ENCODE measurements at regions not wholly inside any gene's neighbourhood (a gene's known extent, or its start where the extent isn't known, plus 50 kb on each side); places are given as distances from the start of the nearest gene placed in this dataset.

GRCh38 chrX:103158317-103158621 is 56.6 kb upstream of the BEX4 start:
- intact Hi-C loops (cut with DNase I; ENCODE audit: low total_unique reads), result no loop called here
- H3K27ac ChIP-seq, result no peak overlapping the region
- H3K27me3 ChIP-seq, result no peaks in the 10 kb centered on the region
- no peaks in the 10 kb centered on the region for H3K9me3 ChIP-seq
- TF ChIP-seq CTCF (IDR thresholded peaks at IDR 0.05) (no peak), POLR2A (IDR thresholded peaks at IDR 0.05) (no peak)
- no peaks in the 10 kb centered on the region for H3K4me1 ChIP-seq
- H3K36me3 ChIP-seq, result no peaks in the 10 kb centered on the region
- H3K4me3 ChIP-seq, result no peak overlapping the region
- 25 to 34% (median 28%) methylated on average over 4 of the region's 4 CpGs for WGBS, 5 donors
- DNase-seq, result no peak

GRCh38 chrX:103157496-103158316 is 57.2 kb upstream of the BEX4 start:
- intact Hi-C loops (cut with DNase I; ENCODE audit: low total_unique reads), result no loop called here
- Histone ChIP-seq H3K27ac (no peak overlapping the region), H3K4me3 (no peak overlapping the region), H3K9me3 (no peaks in the 10 kb centered on the region), H3K4me1 (no peaks in the 10 kb centered on the region), H3K36me3 (no peaks in the 10 kb centered on the region), H3K27me3 (no peaks in the 10 kb centered on the region)
- peak in 1 of 2 donors; percentile 46 for DNase-seq
- 14 to 40% (median 28%) methylated on average over 2 of the region's 2 CpGs for WGBS, 5 donors
- TF ChIP-seq POLR2A (IDR thresholded peaks at IDR 0.05) (no peak), CTCF (IDR thresholded peaks at IDR 0.05) (peak in 4 of 7 experiments; percentile 38 to 50 (median 42)), POLR2AphosphoS5 (IDR thresholded peaks at IDR 0.05) (no peak)

- WGBS, 5 donors, result 88 to 100% (median 93%) methylated on average over 1 of the region's 1 CpG
- no peaks in the 10 kb centered on the region for H3K36me3 ChIP-seq
- no peak overlapping the region for H3K27ac ChIP-seq
- H3K9me3 ChIP-seq, result no peaks in the 10 kb centered on the region
- H3K4me3 ChIP-seq, result no peak overlapping the region
- H3K27me3 ChIP-seq, result no peaks in the 10 kb centered on the region
- no peak for DNase-seq
- TF ChIP-seq CTCF (IDR thresholded peaks at IDR 0.05), result no peak
- intact Hi-C loops (cut with DNase I; ENCODE audit: low total_unique reads), result no loop called here
- peaks cover 0 to 5% (median 2%) of the 10 kb centered on the region in 4 donors for H3K4me1 ChIP-seq
Observed at GRCh38 chrX:103155201-103155600, 59.7 kb upstream of the BEX4 start.

- Histone ChIP-seq H3K4me3 (no peak overlapping the region), H3K4me1 (peaks cover 0 to 5% (median 2%) of the 10 kb centered on the region in 4 donors), H3K27me3 (no peaks in the 10 kb centered on the region), H3K27ac (no peak overlapping the region), H3K9me3 (no peaks in the 10 kb centered on the region), H3K36me3 (no peaks in the 10 kb centered on the region)
- DNase-seq, result no peak
- WGBS, 5 donors, result 64 to 93% (median 83%) methylated on average over 2 of the region's 2 CpGs
- intact Hi-C loops (cut with DNase I; ENCODE audit: low total_unique reads), result no loop called here
- TF ChIP-seq POLR2A (IDR thresholded peaks at IDR 0.05) (no peak), CTCF (IDR thresholded peaks at IDR 0.05) (no peak), POLR2AphosphoS5 (IDR thresholded peaks at IDR 0.05) (no peak), EP300 (IDR thresholded peaks at IDR 0.05) (no peak)
Observed at GRCh38 chrX:103153661-103154060, 60.7 kb upstream of the NXF3 start.

Data from stomach (tissue), 8 donors.